ENCODE measurements at regions not wholly inside any gene's neighbourhood (a gene's known extent, or its start where the extent isn't known, plus 50 kb on each side); places are given as distances from the start of the nearest gene placed in this dataset.

DNA sequence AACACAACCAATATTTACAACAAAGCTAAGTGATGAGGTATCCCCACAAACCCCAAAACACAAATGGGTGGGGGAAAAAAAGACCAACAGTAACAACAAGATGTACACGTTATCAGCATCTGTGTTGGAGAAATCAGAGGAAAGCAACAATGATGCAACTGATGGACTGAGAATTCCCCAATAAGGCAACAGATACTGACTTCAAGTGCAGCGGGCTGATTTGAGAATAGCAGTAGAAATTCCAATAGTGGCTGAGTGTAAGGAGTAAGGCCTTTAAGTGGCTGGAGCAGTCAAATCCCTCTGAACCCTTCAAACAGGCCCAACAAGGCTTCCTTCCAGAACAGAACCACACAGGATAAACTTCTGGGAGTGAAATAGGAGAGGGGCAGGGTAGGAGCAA, 97.6 kb downstream of the TM2D1 start:
- Histone ChIP-seq H3K4me2 (ENCODE audit: insufficient read depth, low read length, poor library complexity, severe bottlenecking) (no peak overlapping the region), H2AK5ac (ENCODE audit: low read depth, low read length) (no peak overlapping the region), H3K14ac (ENCODE audit: low read length) (no peak overlapping the region), H2BK15ac (ENCODE audit: low read length) (no peak overlapping the region), H3K4me1 (ENCODE audit: control insufficient read depth in 2 of 2, insufficient read depth in 1 of 2, low read depth in 1 of 2, low read length in 2 of 2) (no peaks in the 10 kb centered on the region), H3K27me3 (ENCODE audit: control insufficient read depth in 3 of 3, insufficient read depth in 3 of 3, low read depth in 1 of 3, low read length in 3 of 3) (no peaks in the 10 kb centered on the region), H3K27ac (replicated peaks; ENCODE audit: low read length) (no peak overlapping the region), H4K91ac (ENCODE audit: low read depth, low read length, poor library complexity) (no peak overlapping the region), H2AFZ (ENCODE audit: low read length) (no peak overlapping the region), H3K36me3 (replicated peaks in 1 of 2; ENCODE audit: control insufficient read depth in 2 of 2, insufficient read depth in 2 of 2, low read length in 2 of 2) (no peaks in the 10 kb centered on the region), H2BK12ac (ENCODE audit: low read length) (no peak overlapping the region), H3K9me3 (replicated peaks in 1 of 2; ENCODE audit: control insufficient read depth in 2 of 2, insufficient read depth in 1 of 2, low read depth in 1 of 2, low read length in 2 of 2) (no peaks in the 10 kb centered on the region), H3K18ac (ENCODE audit: low read length) (no peak overlapping the region), H3K4me3 (ENCODE audit: low read length in 2 of 2) (no peak overlapping the region), H4K8ac (ENCODE audit: low read depth, low read length) (no peak overlapping the region), H2BK5ac (ENCODE audit: low read length) (no peak overlapping the region), H3K23ac (ENCODE audit: low read depth, low read length, poor library complexity) (no peak overlapping the region), H3K4ac (ENCODE audit: low read length) (no peak overlapping the region), H3K9ac (ENCODE audit: low read depth, low read length, poor library complexity) (no peak overlapping the region), H3K79me1 (ENCODE audit: low read depth, low read length) (no peaks in the 10 kb centered on the region), H2BK120ac (ENCODE audit: low read depth, low read length) (no peak overlapping the region)
- no peak for DNase-seq (ENCODE audit: low spot score)
- no CpG with 5 or more reads among the region's 2 CpGs for WGBS, 2 donors (ENCODE audit: extremely low coverage in 2 of 2, insufficient read length in 2 of 2, insufficient replicate concordance in 1 of 2)

DNA sequence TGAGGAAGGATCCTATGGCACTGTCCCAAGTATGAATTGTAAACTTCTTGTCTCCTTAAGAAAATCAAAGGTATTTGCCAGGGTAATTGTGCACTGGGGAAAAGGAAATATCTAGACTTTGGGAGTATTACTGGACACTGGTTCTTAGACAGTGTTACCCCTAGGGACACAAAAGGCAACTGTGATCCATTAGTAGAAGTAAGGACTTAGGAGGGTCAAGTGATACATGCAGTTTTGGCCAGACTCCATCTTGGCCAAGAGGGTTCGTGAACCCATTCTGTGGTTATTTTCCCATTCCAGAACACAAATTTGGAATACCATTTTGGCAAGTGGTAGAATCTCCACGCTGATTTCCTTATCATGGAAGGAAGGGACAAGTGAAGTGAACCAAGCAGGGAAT, 98.1 kb downstream of the TM2D1 start:
- no peak for DNase-seq (ENCODE audit: low spot score)
- Histone ChIP-seq H2BK5ac (ENCODE audit: low read length) (no peak overlapping the region), H3K27me3 (ENCODE audit: control insufficient read depth in 3 of 3, insufficient read depth in 3 of 3, low read depth in 1 of 3, low read length in 3 of 3) (no peaks in the 10 kb centered on the region), H2BK120ac (ENCODE audit: low read depth, low read length) (no peak overlapping the region), H3K9me3 (replicated peaks in 1 of 2; ENCODE audit: control insufficient read depth in 2 of 2, insufficient read depth in 1 of 2, low read depth in 1 of 2, low read length in 2 of 2) (no peaks in the 10 kb centered on the region), H3K4me1 (ENCODE audit: control insufficient read depth in 2 of 2, insufficient read depth in 1 of 2, low read depth in 1 of 2, low read length in 2 of 2) (no peaks in the 10 kb centered on the region), H2BK12ac (ENCODE audit: low read length) (no peak overlapping the region), H3K79me1 (ENCODE audit: low read depth, low read length) (no peaks in the 10 kb centered on the region), H3K9ac (ENCODE audit: low read depth, low read length, poor library complexity) (no peak overlapping the region), H2BK15ac (ENCODE audit: low read length) (no peak overlapping the region), H3K4me3 (ENCODE audit: low read length in 2 of 2) (no peak overlapping the region), H2AK5ac (ENCODE audit: low read depth, low read length) (no peak overlapping the region), H3K23ac (ENCODE audit: low read depth, low read length, poor library complexity) (no peak overlapping the region), H4K8ac (ENCODE audit: low read depth, low read length) (no peak overlapping the region), H3K4me2 (ENCODE audit: insufficient read depth, low read length, poor library complexity, severe bottlenecking) (no peak overlapping the region), H3K14ac (ENCODE audit: low read length) (no peak overlapping the region), H3K4ac (ENCODE audit: low read length) (no peak overlapping the region), H3K18ac (ENCODE audit: low read length) (no peak overlapping the region), H3K27ac (replicated peaks; ENCODE audit: low read length) (no peak overlapping the region), H3K36me3 (replicated peaks in 1 of 2; ENCODE audit: control insufficient read depth in 2 of 2, insufficient read depth in 2 of 2, low read length in 2 of 2) (no peaks in the 10 kb centered on the region), H2AFZ (ENCODE audit: low read length) (no peak overlapping the region), H4K91ac (ENCODE audit: low read depth, low read length, poor library complexity) (no peak overlapping the region)
- WGBS, 2 donors (ENCODE audit: extremely low coverage in 2 of 2, insufficient read length in 2 of 2, insufficient replicate concordance in 1 of 2): no CpG with 5 or more reads among the region's 2 CpGs

DNA sequence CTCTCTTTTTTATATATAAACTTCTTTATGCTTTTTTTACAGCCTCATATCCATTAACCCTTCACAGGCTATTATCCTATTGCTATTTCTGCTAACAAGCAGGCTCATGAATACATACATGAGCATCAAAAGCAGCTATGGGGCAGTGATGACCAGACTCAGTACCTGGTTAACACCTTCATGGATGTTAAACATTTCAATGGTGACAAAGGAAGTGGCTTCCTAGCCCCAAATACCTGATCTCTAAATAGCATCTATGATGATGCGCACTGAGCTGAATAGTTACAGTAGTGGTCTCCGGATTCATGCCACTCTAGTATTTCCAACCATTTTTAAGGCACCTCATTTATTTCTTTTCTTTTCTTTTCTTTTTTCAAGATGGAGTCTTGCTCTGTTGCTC, 101.1 kb downstream of the TM2D1 start:
- WGBS, 2 donors (ENCODE audit: extremely low coverage in 2 of 2, insufficient read length in 2 of 2, insufficient replicate concordance in 1 of 2): no CpG with 5 or more reads among the region's 2 CpGs
- H3K27ac ChIP-seq (replicated peaks; ENCODE audit: low read length): no peak overlapping the region
- no peak overlapping the region for H2BK120ac ChIP-seq (ENCODE audit: low read depth, low read length)
- H3K4me2 ChIP-seq (ENCODE audit: insufficient read depth, low read length, poor library complexity, severe bottlenecking): no peak overlapping the region
- DNase-seq (ENCODE audit: low spot score): no peak
- no peak overlapping the region for H4K91ac ChIP-seq (ENCODE audit: low read depth, low read length, poor library complexity)
- H3K79me1 ChIP-seq (ENCODE audit: low read depth, low read length): no peaks in the 10 kb centered on the region
- H3K4me3 ChIP-seq (ENCODE audit: low read length in 2 of 2): no peak overlapping the region
- no peak overlapping the region for H4K8ac ChIP-seq (ENCODE audit: low read depth, low read length)
- no peak overlapping the region for H2BK5ac ChIP-seq (ENCODE audit: low read length)
- H3K4ac ChIP-seq (ENCODE audit: low read length): no peak overlapping the region
- no peak overlapping the region for H2AK5ac ChIP-seq (ENCODE audit: low read depth, low read length)
- no peak overlapping the region for H2BK15ac ChIP-seq (ENCODE audit: low read length)
- no peak overlapping the region for H3K18ac ChIP-seq (ENCODE audit: low read length)
- H3K4me1 ChIP-seq (ENCODE audit: control insufficient read depth in 2 of 2, insufficient read depth in 1 of 2, low read depth in 1 of 2, low read length in 2 of 2): peaks cover 0 to 1% of the 10 kb centered on the region in 2 donors
- no peaks in the 10 kb centered on the region for H3K9me3 ChIP-seq (replicated peaks in 1 of 2; ENCODE audit: control insufficient read depth in 2 of 2, insufficient read depth in 1 of 2, low read depth in 1 of 2, low read length in 2 of 2)
- no peak overlapping the region for H3K9ac ChIP-seq (ENCODE audit: low read depth, low read length, poor library complexity)
- no peaks in the 10 kb centered on the region for H3K36me3 ChIP-seq (replicated peaks in 1 of 2; ENCODE audit: control insufficient read depth in 2 of 2, insufficient read depth in 2 of 2, low read length in 2 of 2)
- no peak overlapping the region for H2BK12ac ChIP-seq (ENCODE audit: low read length)
- no peak overlapping the region for H3K14ac ChIP-seq (ENCODE audit: low read length)
- H3K23ac ChIP-seq (ENCODE audit: low read depth, low read length, poor library complexity): no peak overlapping the region
- H3K27me3 ChIP-seq (ENCODE audit: control insufficient read depth in 3 of 3, insufficient read depth in 3 of 3, low read depth in 1 of 3, low read length in 3 of 3): no peaks in the 10 kb centered on the region
- no peak overlapping the region for H2AFZ ChIP-seq (ENCODE audit: low read length)

DNA sequence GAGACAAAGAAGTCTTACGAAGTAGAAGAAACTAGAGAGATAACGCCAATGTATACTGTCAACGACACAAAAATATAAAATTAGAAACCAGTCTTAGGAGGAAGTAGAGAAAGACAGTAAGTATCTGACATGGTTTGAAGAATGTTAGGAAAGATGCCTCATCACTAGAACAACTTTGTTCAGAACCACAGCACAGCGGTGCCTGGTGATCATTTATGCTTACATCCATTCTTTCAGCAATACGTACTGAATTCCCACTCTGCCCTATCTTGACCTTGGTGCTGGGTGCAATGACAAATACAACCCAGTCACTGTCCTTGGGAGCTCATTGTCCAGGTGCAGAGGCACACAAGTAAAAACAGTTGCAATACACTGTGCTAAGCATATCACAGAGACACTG, 104.4 kb downstream of the TM2D1 start:
- no peak overlapping the region for H2AK5ac ChIP-seq (ENCODE audit: low read depth, low read length)
- no peaks in the 10 kb centered on the region for H3K9me3 ChIP-seq (replicated peaks in 1 of 2; ENCODE audit: control insufficient read depth in 2 of 2, insufficient read depth in 1 of 2, low read depth in 1 of 2, low read length in 2 of 2)
- no peak overlapping the region for H3K18ac ChIP-seq (ENCODE audit: low read length)
- H3K4ac ChIP-seq (ENCODE audit: low read length): no peak overlapping the region
- H2BK15ac ChIP-seq (ENCODE audit: low read length): no peak overlapping the region
- H3K14ac ChIP-seq (ENCODE audit: low read length): no peak overlapping the region
- no peak overlapping the region for H3K23ac ChIP-seq (ENCODE audit: low read depth, low read length, poor library complexity)
- no peak overlapping the region for H2BK12ac ChIP-seq (ENCODE audit: low read length)
- no peak overlapping the region for H2BK5ac ChIP-seq (ENCODE audit: low read length)
- no CpG with 5 or more reads among the region's 5 CpGs for WGBS, 2 donors (ENCODE audit: extremely low coverage in 2 of 2, insufficient read length in 2 of 2, insufficient replicate concordance in 1 of 2)
- DNase-seq (ENCODE audit: low spot score): no peak
- no peak overlapping the region for H2AFZ ChIP-seq (ENCODE audit: low read length)
- no peak overlapping the region for H3K27ac ChIP-seq (replicated peaks; ENCODE audit: low read length)
- H3K27me3 ChIP-seq (ENCODE audit: control insufficient read depth in 3 of 3, insufficient read depth in 3 of 3, low read depth in 1 of 3, low read length in 3 of 3): no peaks in the 10 kb centered on the region
- no peak overlapping the region for H3K4me2 ChIP-seq (ENCODE audit: insufficient read depth, low read length, poor library complexity, severe bottlenecking)
- peaks cover 0 to 4% of the 10 kb centered on the region in 2 donors for H3K4me1 ChIP-seq (ENCODE audit: control insufficient read depth in 2 of 2, insufficient read depth in 1 of 2, low read depth in 1 of 2, low read length in 2 of 2)
- H2BK120ac ChIP-seq (ENCODE audit: low read depth, low read length): no peak overlapping the region
- no peak overlapping the region for H4K91ac ChIP-seq (ENCODE audit: low read depth, low read length, poor library complexity)
- H3K9ac ChIP-seq (ENCODE audit: low read depth, low read length, poor library complexity): no peak overlapping the region
- H3K36me3 ChIP-seq (replicated peaks in 1 of 2; ENCODE audit: control insufficient read depth in 2 of 2, insufficient read depth in 2 of 2, low read length in 2 of 2): no peaks in the 10 kb centered on the region
- no peak overlapping the region for H3K4me3 ChIP-seq (ENCODE audit: low read length in 2 of 2)
- H4K8ac ChIP-seq (ENCODE audit: low read depth, low read length): no peak overlapping the region
- no peaks in the 10 kb centered on the region for H3K79me1 ChIP-seq (ENCODE audit: low read depth, low read length)
